Superior temporal gyrus (tissue), 1 donor: ENCODE measurements at regions not wholly inside any gene's neighbourhood (a gene's known extent, or its start where the extent isn't known, plus 50 kb on each side); places are given as distances from the start of the nearest gene placed in this dataset.

ENCODE experiments used
- DNase-seq: peaks from one replicate; pipeline ENCODE4 v3.0.0-alpha.2; 2016; ENCODE audit errors: extremely low spot score

- DNase-seq: no peak
These were observed 386.5 kb downstream of the SHQ1 start for GRCh38 chr3:72461787-72462186.

GRCh38 chr3:72460205-72461174 lies 387.8 kb downstream of the SHQ1 start:
- no peak for DNase-seq

DNA sequence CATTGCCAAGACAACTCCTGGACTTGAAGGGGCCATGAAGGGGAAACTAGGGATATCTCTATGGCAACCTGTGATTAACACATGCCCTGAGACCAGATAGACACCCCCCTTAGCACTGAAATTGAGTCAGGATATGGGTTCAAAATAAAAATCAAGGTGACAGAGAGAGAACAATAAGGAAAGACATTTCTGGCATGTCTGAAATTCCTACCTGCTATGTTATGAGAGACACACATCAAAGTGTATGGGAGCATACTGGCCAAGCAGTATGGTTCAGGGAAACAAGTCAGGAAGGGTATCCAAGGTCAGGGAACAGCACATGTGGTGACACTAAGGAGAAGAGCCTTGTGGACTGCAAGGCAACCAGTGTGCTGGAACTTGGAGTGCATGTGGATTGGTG lies 388.7 kb downstream of the SHQ1 start:
- DNase-seq: no peak

- DNase-seq: no peak
These were observed 389.9 kb downstream of the SHQ1 start for GRCh38 chr3:72458375-72458774.

DNA sequence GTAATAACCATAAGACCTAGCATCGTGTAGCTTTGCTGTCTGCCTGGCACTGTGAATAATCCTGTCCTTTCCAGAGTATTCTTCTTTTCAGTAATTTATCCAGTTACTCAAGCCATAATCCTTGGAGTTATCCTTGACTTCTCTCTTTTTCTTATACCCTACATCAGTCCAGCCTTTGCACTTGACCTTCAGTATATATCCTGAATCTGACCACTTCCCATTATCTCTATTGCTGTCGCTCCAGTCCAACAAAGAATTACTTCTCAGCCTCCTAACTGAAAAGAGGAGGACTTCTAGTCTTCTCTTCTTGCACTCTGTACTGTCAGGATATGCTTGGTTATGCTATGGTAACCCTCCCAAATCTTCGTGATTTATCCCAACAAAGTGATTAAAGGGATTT lies 393.8 kb downstream of the SHQ1 start:
- no peak for DNase-seq

- DNase-seq: no peak
These were observed 394.5 kb downstream of the SHQ1 start for GRCh38 chr3:72453706-72454105.

- DNase-seq: no peak
These were observed 395.5 kb downstream of the SHQ1 start for GRCh38 chr3:72452745-72453144.

- no peak for DNase-seq
These were observed 396.4 kb downstream of the SHQ1 start for GRCh38 chr3:72451841-72452240.

DNA sequence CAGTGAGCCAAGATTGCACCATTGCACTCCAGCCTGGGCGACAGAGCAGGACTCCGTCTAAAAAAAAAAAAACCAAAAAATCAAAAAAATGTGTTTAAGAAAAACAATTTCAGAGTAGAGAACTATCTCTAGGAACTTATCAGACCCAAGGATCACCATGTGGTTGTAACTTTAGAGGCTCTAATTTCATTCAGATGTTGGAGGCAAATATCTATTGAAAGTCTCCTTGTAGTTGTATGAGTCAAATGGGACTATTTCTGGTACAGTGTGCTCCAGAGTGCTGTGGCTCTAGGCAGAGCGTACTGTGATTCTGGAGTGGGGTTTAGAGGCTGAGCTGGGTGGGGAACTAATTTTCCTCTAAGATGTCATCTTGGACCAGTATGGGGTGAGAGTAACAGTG lies 398.7 kb downstream of the SHQ1 start:
- no peak for DNase-seq

DNA sequence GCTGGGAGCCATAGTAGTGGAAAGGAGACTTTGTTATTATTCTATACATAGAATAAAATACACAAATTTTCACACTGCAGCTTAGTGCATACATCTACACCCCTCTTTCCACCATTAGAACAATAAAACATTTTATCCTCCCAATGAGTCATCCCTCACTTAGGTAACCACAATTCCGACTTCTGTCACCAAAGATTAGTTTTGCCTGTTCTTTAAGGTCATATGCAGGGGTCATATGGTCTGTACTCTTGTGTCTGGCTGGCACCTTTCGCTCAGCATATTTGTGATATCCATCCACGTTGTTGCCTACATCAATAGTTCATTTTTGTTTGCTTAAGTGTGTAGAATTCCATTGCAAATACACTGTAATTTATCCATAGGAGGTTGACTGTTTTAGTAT lies 399.4 kb downstream of the SHQ1 start:
- DNase-seq: no peak

DNA sequence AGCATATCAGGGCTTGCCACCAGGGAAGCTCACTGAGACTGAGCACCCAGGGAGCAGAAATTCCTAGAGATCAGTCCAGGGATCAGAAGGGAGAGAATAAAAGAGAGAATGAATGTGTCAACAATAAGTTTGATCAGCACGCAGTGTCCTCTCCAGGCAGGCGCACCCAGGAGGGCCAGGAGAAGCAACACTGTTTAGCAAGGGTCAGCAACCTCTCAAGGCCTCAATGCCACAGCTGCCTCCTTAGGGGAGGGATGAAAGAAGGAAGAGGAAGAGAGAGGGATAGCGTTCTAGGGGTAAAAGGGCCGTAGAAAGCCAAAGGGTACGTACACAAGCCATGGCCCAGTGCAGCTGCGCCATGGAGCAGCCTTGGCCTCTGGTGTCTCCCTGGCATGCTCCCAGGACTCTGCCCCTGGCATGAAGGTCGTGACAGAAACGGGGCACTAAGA lies 399.8 kb downstream of the SHQ1 start:
- no peak for DNase-seq

DNA sequence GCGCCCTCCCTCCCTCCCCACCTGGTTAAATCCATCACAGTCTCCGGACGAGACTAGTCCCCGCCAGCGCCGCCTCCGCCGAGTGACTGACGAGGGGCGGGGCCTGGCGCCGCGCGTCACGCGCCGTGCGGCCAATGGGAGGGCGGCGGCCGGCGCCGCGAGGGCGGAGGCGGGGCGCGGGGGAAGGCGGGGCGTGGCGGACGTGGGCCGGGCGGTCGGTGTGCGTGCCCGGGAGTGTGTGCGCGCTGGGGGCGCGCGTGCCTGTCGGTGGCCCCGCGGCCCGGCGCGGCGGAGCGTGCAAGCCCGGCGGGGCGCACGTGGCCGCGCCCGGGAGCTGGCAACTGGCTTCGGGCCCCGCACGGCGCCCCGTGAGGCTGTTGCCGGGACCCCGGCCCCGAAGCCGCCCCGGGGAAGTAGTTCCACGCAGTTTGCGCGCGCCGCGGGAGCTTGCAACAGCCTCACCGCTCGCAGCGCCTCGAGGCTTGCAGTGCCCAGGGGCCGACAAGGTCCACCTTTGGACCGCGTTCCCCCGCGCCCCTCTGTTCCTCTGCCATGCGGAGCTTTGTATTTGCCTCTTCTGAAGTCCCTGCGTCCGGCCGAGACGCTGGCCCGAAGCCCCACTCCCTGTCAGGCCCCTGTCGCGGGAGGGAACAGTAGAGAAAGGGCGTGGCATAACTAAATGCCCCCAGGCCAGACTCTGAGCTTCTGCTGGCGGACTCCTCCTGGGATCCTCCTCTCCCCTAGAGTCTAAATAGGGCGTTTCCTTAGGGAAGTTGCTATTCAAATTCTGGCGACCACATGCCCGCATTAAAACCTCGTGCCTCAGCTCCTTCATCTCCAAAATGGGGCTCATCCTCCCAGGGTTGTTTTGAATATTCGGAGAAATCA lies 400.9 kb downstream of the SHQ1 start:
- peak; percentile 87 for DNase-seq

GRCh38 chr3:72446218-72447058 lies 401.8 kb downstream of the SHQ1 start, which contains the start of gene RYBP:
RYBP (minus strand) TSS chr3:72446621.
- DNase-seq: peak; percentile 44

- DNase-seq: peak; percentile 59
These were observed 402.4 kb downstream of the SHQ1 start for GRCh38 chr3:72445827-72446217.

GRCh38 chr3:72444656-72445223 lies 403.5 kb downstream of the SHQ1 start:
- DNase-seq: peak; percentile 27

- no peak for DNase-seq
These were observed 405.5 kb downstream of the SHQ1 start for GRCh38 chr3:72442759-72443158.

DNA sequence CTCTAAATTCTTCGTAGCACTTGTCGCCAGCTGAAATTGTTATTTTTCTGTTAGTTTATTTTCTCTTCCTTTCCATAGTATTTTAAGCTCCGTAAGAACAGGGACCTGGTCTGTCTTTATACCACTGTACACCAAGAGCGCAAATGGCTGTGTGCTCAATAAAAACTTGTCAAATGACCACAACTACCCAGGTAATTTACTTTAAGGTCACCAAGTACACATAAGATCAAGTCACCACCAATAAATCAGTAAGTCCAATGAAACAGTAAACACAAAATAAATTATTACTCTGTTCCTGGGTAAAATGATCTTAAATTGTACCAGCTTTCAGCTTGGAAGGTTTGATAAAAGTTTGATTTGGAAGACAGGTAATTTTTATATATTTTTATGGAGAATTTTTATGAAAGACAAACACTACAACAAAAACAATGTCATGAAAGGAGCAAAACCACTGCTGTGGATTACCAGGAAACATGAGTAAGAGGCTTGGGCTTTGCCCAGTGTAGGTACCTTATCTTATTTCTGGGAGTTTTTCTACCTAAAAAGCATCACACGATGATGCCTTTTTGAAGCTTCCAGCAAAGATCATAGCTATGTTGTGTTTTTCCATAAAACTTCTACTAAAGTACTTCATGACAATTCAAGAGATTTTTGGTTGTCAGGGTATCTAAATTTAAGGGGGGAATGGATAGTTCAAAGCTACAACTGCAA lies 406.8 kb downstream of the SHQ1 start:
- DNase-seq: no peak

GRCh38 chr3:72440491-72440890 lies 407.8 kb downstream of the SHQ1 start:
- no peak for DNase-seq

DNA sequence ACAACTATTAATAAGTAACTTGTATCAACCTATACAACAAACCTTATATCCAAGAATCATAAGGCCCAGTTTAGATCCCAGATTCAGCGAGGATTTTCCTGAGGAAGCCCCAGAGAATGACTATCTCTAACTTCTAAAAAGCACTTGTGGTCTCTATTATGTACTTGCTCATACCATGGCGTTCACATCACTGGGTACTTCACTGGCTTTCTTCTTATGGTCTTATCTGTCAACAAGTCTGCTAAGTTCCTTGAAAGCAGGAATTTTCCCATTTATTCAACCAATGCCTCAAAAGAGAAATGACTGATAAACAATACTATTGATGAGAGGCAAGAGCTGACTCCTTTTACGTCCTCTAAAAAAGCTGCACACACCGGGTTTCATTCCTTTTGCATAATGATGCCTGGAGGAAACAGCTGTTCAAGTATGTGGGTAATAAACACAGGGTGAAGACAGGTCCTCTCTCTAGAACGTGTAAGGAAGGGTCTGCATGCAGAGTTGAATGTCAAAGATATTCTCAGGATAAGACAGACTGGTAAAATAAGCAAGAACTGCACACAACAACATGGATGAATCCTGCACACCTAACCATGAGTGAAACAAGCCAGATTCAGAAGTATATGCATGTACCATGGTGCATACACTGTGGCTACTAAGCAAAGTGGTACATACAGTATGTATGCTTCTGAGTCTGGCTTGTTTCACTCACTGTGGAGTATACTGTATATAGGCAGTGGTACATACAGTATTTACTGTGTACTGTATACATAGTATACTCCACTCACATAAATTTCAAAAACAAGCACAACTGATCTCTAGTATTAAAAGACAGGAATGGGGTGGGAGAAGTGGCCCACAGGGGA lies 408.7 kb downstream of the SHQ1 start:
- no peak for DNase-seq
